ENCODE measurements at regions not wholly inside any gene's neighbourhood (a gene's known extent, or its start where the extent isn't known, plus 50 kb on each side); places are given as distances from the start of the nearest gene placed in this dataset.

GRCh38 chr12:59196989-59197388, 276.7 kb upstream of the LRIG3 start:
- Histone ChIP-seq H3K9me3 (ENCODE audit: insufficient read depth, low read depth, low read length) (no peaks in the 10 kb centered on the region), H3K4me1 (ENCODE audit: insufficient read depth, low read length, poor library complexity, severe bottlenecking) (no peaks in the 10 kb centered on the region), H3K79me2 (ENCODE audit: insufficient read depth, low read length) (no peaks in the 10 kb centered on the region)

DNA sequence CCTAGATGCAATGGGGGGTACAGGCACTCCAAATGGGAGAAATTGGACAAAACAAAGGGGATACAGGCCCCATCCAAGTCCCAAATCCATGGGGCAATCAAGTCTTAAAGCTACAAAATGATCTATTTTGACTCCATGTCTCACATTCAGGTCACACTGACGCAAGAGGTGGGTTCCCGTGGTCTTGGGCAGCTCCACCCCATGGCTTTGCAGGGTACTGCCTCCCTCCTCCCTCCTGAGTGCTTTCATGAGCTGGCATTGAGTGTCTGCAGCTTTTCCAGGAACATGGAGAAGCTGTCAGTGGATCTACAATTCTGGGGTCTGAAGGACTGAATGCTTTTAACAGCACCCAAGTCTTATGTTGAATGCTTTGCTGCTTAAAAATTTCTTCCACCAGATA, 274.5 kb upstream of the LRIG3 start:
- no peaks in the 10 kb centered on the region for H3K79me2 ChIP-seq (ENCODE audit: insufficient read depth, low read length)
- no peak overlapping the region for H3K9ac ChIP-seq (ENCODE audit: low read depth, low read length, poor library complexity, severe bottlenecking)
- H3K4me3 ChIP-seq (ENCODE audit: low read length, poor library complexity, severe bottlenecking), result no peak overlapping the region
- no peak overlapping the region for H3K4me2 ChIP-seq (ENCODE audit: low read depth, low read length, poor library complexity, severe bottlenecking)
- H3K36me3 ChIP-seq (ENCODE audit: insufficient read depth, low read length), result no peaks in the 10 kb centered on the region
- H3F3A ChIP-seq (ENCODE audit: low read depth), result no peaks in the 10 kb centered on the region
- no peak overlapping the region for H2AFZ ChIP-seq (ENCODE audit: low read length)
- H3K9me3 ChIP-seq (ENCODE audit: insufficient read depth, low read depth, low read length), result no peaks in the 10 kb centered on the region
- no peaks in the 10 kb centered on the region for H4K20me1 ChIP-seq (ENCODE audit: insufficient read depth, low read length, poor library complexity, severe bottlenecking)
- H3K9me2 ChIP-seq (replicated peaks; ENCODE audit: low read depth, low read length), result no peaks in the 10 kb centered on the region
- TF ChIP-seq EZH2phosphoT487 (IDR thresholded peaks at IDR 0.05; ENCODE audit: borderline replicate concordance), result no peak
- TF ChIP-seq, protein P1, sequence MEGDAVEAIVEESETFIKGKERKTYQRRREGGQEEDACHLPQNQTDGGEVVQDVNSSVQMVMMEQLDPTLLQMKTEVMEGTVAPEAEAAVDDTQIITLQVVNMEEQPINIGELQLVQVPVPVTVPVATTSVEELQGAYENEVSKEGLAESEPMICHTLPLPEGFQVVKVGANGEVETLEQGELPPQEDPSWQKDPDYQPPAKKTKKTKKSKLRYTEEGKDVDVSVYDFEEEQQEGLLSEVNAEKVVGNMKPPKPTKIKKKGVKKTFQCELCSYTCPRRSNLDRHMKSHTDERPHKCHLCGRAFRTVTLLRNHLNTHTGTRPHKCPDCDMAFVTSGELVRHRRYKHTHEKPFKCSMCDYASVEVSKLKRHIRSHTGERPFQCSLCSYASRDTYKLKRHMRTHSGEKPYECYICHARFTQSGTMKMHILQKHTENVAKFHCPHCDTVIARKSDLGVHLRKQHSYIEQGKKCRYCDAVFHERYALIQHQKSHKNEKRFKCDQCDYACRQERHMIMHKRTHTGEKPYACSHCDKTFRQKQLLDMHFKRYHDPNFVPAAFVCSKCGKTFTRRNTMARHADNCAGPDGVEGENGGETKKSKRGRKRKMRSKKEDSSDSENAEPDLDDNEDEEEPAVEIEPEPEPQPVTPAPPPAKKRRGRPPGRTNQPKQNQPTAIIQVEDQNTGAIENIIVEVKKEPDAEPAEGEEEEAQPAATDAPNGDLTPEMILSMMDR (conservative IDR thresholded peaks at IDR 0.05; ENCODE audit: low read length), result peak; percentile 25; the same call in 1 of the 2 replicates
- no peaks in the 10 kb centered on the region for H3K27me3 ChIP-seq (ENCODE audit: insufficient read depth, low read length, poor library complexity, severe bottlenecking)
- no peaks in the 10 kb centered on the region for H3K4me1 ChIP-seq (ENCODE audit: insufficient read depth, low read length, poor library complexity, severe bottlenecking)

More at GRCh38 chr12:59196989-59197388, 276.7 kb upstream of the LRIG3 start:
- Histone ChIP-seq H3K9me2 (replicated peaks; ENCODE audit: low read depth, low read length) (no peaks in the 10 kb centered on the region), H3K4me2 (ENCODE audit: low read depth, low read length, poor library complexity, severe bottlenecking) (no peak overlapping the region), H2AFZ (ENCODE audit: low read length) (no peak overlapping the region), H3K4me3 (ENCODE audit: low read length, poor library complexity, severe bottlenecking) (no peak overlapping the region), H3K9ac (ENCODE audit: low read depth, low read length, poor library complexity, severe bottlenecking) (no peak overlapping the region), H3F3A (ENCODE audit: low read depth) (no peaks in the 10 kb centered on the region), H4K20me1 (ENCODE audit: insufficient read depth, low read length, poor library complexity, severe bottlenecking) (no peaks in the 10 kb centered on the region), H3K27me3 (ENCODE audit: insufficient read depth, low read length, poor library complexity, severe bottlenecking) (no peaks in the 10 kb centered on the region), H3K36me3 (ENCODE audit: insufficient read depth, low read length) (no peaks in the 10 kb centered on the region)
- TF ChIP-seq EZH2phosphoT487 (IDR thresholded peaks at IDR 0.05; ENCODE audit: borderline replicate concordance), result no peak
- TF ChIP-seq, protein P1 (conservative IDR thresholded peaks at IDR 0.05; ENCODE audit: low read length), result no peak

DNA sequence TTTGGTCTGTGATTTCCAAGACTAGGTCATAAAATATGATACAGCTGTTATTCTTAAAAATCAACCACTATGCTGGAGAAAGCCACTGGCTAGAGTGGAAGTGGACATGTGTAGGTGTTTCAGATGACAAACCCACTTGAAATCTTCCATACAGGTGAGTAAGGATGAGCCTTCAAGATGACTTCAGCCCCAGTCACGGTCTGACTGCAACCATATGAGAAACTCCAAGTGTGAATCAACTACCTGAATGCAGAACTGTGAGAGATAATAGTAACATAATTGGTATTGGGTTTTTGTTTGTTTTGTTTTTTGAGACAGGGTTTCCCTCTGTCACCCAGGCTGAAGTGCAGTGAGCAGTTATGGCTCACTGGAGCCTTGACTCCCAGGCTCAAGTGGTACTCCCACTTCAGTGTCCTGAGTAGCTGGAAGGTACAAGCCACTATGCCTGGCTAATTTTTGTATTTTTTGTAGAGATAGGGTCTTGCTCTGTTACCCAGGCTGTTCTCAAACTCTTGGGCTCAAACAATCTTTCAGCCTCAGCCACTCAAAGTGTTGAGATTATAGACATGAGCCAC, 273.3 kb upstream of the LRIG3 start:
- Histone ChIP-seq H4K20me1 (ENCODE audit: insufficient read depth, low read length, poor library complexity, severe bottlenecking) (no peaks in the 10 kb centered on the region), H3K27me3 (ENCODE audit: insufficient read depth, low read length, poor library complexity, severe bottlenecking) (no peaks in the 10 kb centered on the region), H3K79me2 (ENCODE audit: insufficient read depth, low read length) (no peaks in the 10 kb centered on the region), H3K4me1 (ENCODE audit: insufficient read depth, low read length, poor library complexity, severe bottlenecking) (no peaks in the 10 kb centered on the region), H3K9me2 (replicated peaks; ENCODE audit: low read depth, low read length) (no peaks in the 10 kb centered on the region), H2AFZ (ENCODE audit: low read length) (no peak overlapping the region), H3K36me3 (ENCODE audit: insufficient read depth, low read length) (no peaks in the 10 kb centered on the region), H3K4me2 (ENCODE audit: low read depth, low read length, poor library complexity, severe bottlenecking) (no peak overlapping the region), H3K9me3 (ENCODE audit: insufficient read depth, low read depth, low read length) (no peaks in the 10 kb centered on the region), H3F3A (ENCODE audit: low read depth) (no peaks in the 10 kb centered on the region), H3K4me3 (ENCODE audit: low read length, poor library complexity, severe bottlenecking) (no peak overlapping the region), H3K9ac (ENCODE audit: low read depth, low read length, poor library complexity, severe bottlenecking) (no peak overlapping the region)
- no peak for TF ChIP-seq EZH2phosphoT487 (IDR thresholded peaks at IDR 0.05; ENCODE audit: borderline replicate concordance)
- TF ChIP-seq, protein P1 (conservative IDR thresholded peaks at IDR 0.05; ENCODE audit: low read length), result no peak
